ENCODE measurements at regions not wholly inside any gene's neighbourhood (a gene's known extent, or its start where the extent isn't known, plus 50 kb on each side); places are given as distances from the start of the nearest gene placed in this dataset.
"Not testable (repeated sequence)": the region's sequence is repeated elsewhere in the genome, so short reads cannot be mapped to it uniquely, and the experiment has no call there.

GRCh38 chr12:89236748-89237383 is 115.4 kb downstream of the DUSP6 start:
- TF ChIP-seq POLR2A (IDR thresholded peaks at IDR 0.05; ENCODE audit: low read depth, low read length) (no peak), TAF1 (IDR thresholded peaks at IDR 0.05; ENCODE audit: borderline replicate concordance, low read depth, low read length) (no peak), POLR2AphosphoS5 (IDR thresholded peaks at IDR 0.05; ENCODE audit: low read depth, low read length) (no peak)
- DNase-seq (ENCODE audit: insufficient read length) (no peak), FAIRE-seq (no peak)

GRCh38 chr12:89236237-89236636 is 116.1 kb downstream of the DUSP6 start:
- TF ChIP-seq POLR2AphosphoS5 (IDR thresholded peaks at IDR 0.05; ENCODE audit: low read depth, low read length) (no peak), TAF1 (IDR thresholded peaks at IDR 0.05; ENCODE audit: borderline replicate concordance, low read depth, low read length) (no peak), POLR2A (IDR thresholded peaks at IDR 0.05; ENCODE audit: low read depth, low read length) (no peak)
- DNase-seq (ENCODE audit: insufficient read length), result no peak
- no peak for FAIRE-seq

GRCh38 chr12:89235189-89235993 is 116.9 kb downstream of the DUSP6 start:
- TF ChIP-seq POLR2AphosphoS5 (IDR thresholded peaks at IDR 0.05; ENCODE audit: low read depth, low read length) (no peak), TAF1 (IDR thresholded peaks at IDR 0.05; ENCODE audit: borderline replicate concordance, low read depth, low read length) (no peak), POLR2A (IDR thresholded peaks at IDR 0.05; ENCODE audit: low read depth, low read length) (no peak)
- FAIRE-seq (no peak), DNase-seq (ENCODE audit: insufficient read length) (no peak)

- TF ChIP-seq TAF1 (IDR thresholded peaks at IDR 0.05; ENCODE audit: borderline replicate concordance, low read depth, low read length) (no peak), POLR2AphosphoS5 (IDR thresholded peaks at IDR 0.05; ENCODE audit: low read depth, low read length) (no peak), POLR2A (IDR thresholded peaks at IDR 0.05; ENCODE audit: low read depth, low read length) (no peak)
- DNase-seq (ENCODE audit: insufficient read length) (no peak), FAIRE-seq (no peak)
Observed at GRCh38 chr12:89234324-89235114, 117.8 kb downstream of the DUSP6 start.

- TF ChIP-seq POLR2A (IDR thresholded peaks at IDR 0.05; ENCODE audit: low read depth, low read length), result no peak
- TF ChIP-seq POLR2AphosphoS5 (IDR thresholded peaks at IDR 0.05; ENCODE audit: low read depth, low read length), result no peak
- no peak for TF ChIP-seq TAF1 (IDR thresholded peaks at IDR 0.05; ENCODE audit: borderline replicate concordance, low read depth, low read length)
- FAIRE-seq, result no peak
- no peak for DNase-seq (ENCODE audit: insufficient read length)
Observed at GRCh38 chr12:89231686-89232085, 120.6 kb downstream of the DUSP6 start.

GRCh38 chr12:89230376-89231315 is 121.7 kb downstream of the DUSP6 start:
- TF ChIP-seq POLR2AphosphoS5 (IDR thresholded peaks at IDR 0.05; ENCODE audit: low read depth, low read length), result no peak
- no peak for TF ChIP-seq TAF1 (IDR thresholded peaks at IDR 0.05; ENCODE audit: borderline replicate concordance, low read depth, low read length)
- TF ChIP-seq POLR2A (IDR thresholded peaks at IDR 0.05; ENCODE audit: low read depth, low read length), result no peak
- DNase-seq (ENCODE audit: insufficient read length), result no peak
- FAIRE-seq, result no peak

- DNase-seq (ENCODE audit: insufficient read length), result no peak
- TF ChIP-seq TAF1 (IDR thresholded peaks at IDR 0.05; ENCODE audit: borderline replicate concordance, low read depth, low read length), result no peak
- no peak for TF ChIP-seq POLR2AphosphoS5 (IDR thresholded peaks at IDR 0.05; ENCODE audit: low read depth, low read length)
- no peak for TF ChIP-seq POLR2A (IDR thresholded peaks at IDR 0.05; ENCODE audit: low read depth, low read length)
- no peak for FAIRE-seq
Observed at GRCh38 chr12:89228491-89228890, 123.8 kb downstream of the DUSP6 start.

GRCh38 chr12:89227774-89228173 is 124.5 kb downstream of the DUSP6 start:
- DNase-seq (ENCODE audit: insufficient read length), result no peak
- no peak for TF ChIP-seq POLR2AphosphoS5 (IDR thresholded peaks at IDR 0.05; ENCODE audit: low read depth, low read length)
- no peak for FAIRE-seq

GRCh38 chr12:89225808-89226411 is 126.4 kb downstream of the DUSP6 start:
- FAIRE-seq (peak; percentile 14), DNase-seq (ENCODE audit: insufficient read length) (no peak)
- TF ChIP-seq POLR2AphosphoS5 (IDR thresholded peaks at IDR 0.05; ENCODE audit: low read depth, low read length) (no peak), POLR2A (IDR thresholded peaks at IDR 0.05; ENCODE audit: low read depth, low read length) (no peak), TAF1 (IDR thresholded peaks at IDR 0.05; ENCODE audit: borderline replicate concordance, low read depth, low read length) (no peak)

GRCh38 chr12:89225401-89225800 is 126.9 kb downstream of the DUSP6 start:
- peak; percentile 33 for FAIRE-seq
- no peak for DNase-seq (ENCODE audit: insufficient read length)
- TF ChIP-seq POLR2AphosphoS5 (IDR thresholded peaks at IDR 0.05; ENCODE audit: low read depth, low read length), result no peak
- TF ChIP-seq TAF1 (IDR thresholded peaks at IDR 0.05; ENCODE audit: borderline replicate concordance, low read depth, low read length), result no peak

- not testable (repeated sequence) for DNase-seq (ENCODE audit: insufficient read length); FAIRE-seq
Observed at GRCh38 chr12:89222580-89222979, 129.7 kb downstream of the DUSP6 start.

Measured in GM12892 (cell line).